ENCODE measurements at regions not wholly inside any gene's neighbourhood (a gene's known extent, or its start where the extent isn't known, plus 50 kb on each side); places are given as distances from the start of the nearest gene placed in this dataset.

DNA sequence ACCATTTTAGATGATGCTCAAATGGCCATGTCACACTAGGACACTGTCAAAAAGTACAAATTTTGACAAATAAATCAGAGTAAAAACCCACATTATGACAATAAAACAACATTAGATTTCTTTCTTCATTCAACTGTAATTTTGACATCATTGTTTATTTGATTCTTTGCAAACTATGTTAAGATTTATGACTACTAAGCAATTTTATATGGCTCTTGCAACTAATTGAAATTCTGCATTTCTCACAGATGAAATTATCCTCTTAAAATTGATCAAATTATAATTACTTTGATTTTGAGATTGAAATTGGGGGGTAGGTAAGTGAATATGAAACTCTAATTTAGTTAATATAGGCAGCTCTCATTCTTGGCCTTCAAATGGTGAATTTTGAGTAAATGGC is 59.8 kb downstream of the ATOH1 start:
- no peak for ATAC-seq
- TF ChIP-seq TSHZ2 (CRISPR knock-in tag; IDR thresholded peaks at IDR 0.05) (no peak), ZNF565 (CRISPR knock-in tag; conservative IDR thresholded peaks at IDR 0.05; ENCODE audit: low read depth) (no peak), OSR1 (CRISPR knock-in tag; IDR thresholded peaks at IDR 0.05) (no peak), PPARA (CRISPR knock-in tag; IDR thresholded peaks at IDR 0.05; ENCODE audit: borderline replicate concordance) (no peak)

- TF ChIP-seq ZNF8 (CRISPR knock-in tag; IDR thresholded peaks at IDR 0.05) (no peak), ISL1 (CRISPR knock-in tag; IDR thresholded peaks at IDR 0.05) (no peak), BACH2 (CRISPR knock-in tag; IDR thresholded peaks at IDR 0.05; ENCODE audit: borderline replicate concordance) (no peak), RARB (CRISPR knock-in tag; IDR thresholded peaks at IDR 0.05) (no peak), CSRNP3 (CRISPR knock-in tag; IDR thresholded peaks at IDR 0.05) (no peak)
- ATAC-seq: no peak
Observed at GRCh38 chr4:93888768-93889167, 60.2 kb downstream of the ATOH1 start.

DNA sequence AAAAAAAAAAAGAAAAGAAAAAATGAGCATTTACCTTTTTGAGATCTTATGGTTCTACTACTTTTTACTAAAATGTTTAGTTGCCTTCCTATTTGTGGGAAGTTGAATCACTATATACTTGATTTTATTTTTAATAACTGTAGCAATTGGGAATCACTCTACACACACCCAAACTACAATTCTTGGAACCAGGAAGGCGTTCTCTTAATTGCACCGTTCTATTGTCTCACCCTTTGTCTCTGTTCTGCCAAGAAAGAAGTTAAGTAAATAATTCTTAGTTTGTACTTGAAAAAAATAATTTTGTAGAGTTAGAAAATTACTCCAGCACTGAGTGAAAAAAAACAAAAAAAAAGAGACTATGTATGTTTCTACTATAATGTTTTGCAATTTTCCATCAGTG is 62.7 kb downstream of the ATOH1 start:
- ATAC-seq: no peak

DNA sequence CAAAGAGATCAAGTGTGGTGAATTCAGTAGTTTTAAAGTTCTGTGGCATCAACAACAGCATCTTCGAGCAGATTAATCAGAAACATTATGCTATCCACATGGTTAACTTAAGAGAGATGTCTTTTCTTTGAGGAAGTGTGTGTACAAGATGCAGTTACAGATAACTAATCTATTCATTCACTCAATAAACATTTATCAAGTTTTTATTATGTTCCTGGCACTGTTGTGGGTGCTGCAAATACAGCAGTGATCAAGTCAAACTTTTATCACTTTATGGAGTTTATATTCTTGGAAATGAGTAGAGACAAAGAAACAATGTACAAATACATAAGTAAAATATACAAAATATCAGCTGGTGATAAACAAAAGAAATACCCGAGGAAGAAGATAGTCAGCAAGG is 66.4 kb downstream of the ATOH1 start:
- no peak for ATAC-seq
- TF ChIP-seq ESRRG (CRISPR knock-in tag; IDR thresholded peaks at IDR 0.05): no peak
- no peak for TF ChIP-seq TSHZ2 (CRISPR knock-in tag; IDR thresholded peaks at IDR 0.05)
- TF ChIP-seq CSRNP3 (CRISPR knock-in tag; IDR thresholded peaks at IDR 0.05): no peak
- TF ChIP-seq BACH2 (CRISPR knock-in tag; IDR thresholded peaks at IDR 0.05; ENCODE audit: borderline replicate concordance): no peak
- TF ChIP-seq ZNF8 (CRISPR knock-in tag; IDR thresholded peaks at IDR 0.05): no peak
- no peak for TF ChIP-seq PPARA (CRISPR knock-in tag; IDR thresholded peaks at IDR 0.05; ENCODE audit: borderline replicate concordance)
- no peak for TF ChIP-seq RARB (CRISPR knock-in tag; IDR thresholded peaks at IDR 0.05)
- no peak for TF ChIP-seq GLIS3 (CRISPR knock-in tag; IDR thresholded peaks at IDR 0.05)
- no peak for TF ChIP-seq TCF4 (CRISPR knock-in tag; IDR thresholded peaks at IDR 0.05; ENCODE audit: borderline replicate concordance)
- TF ChIP-seq ZC3H10 (CRISPR knock-in tag; IDR thresholded peaks at IDR 0.05): no peak
- no peak for TF ChIP-seq CREB5 (CRISPR knock-in tag; IDR thresholded peaks at IDR 0.05; ENCODE audit: low read depth)
- TF ChIP-seq ISL1 (CRISPR knock-in tag; IDR thresholded peaks at IDR 0.05): no peak
- TF ChIP-seq ZFP30 (CRISPR knock-in tag; IDR thresholded peaks at IDR 0.05): no peak
- TF ChIP-seq ZNF70 (CRISPR knock-in tag; IDR thresholded peaks at IDR 0.05): no peak
- TF ChIP-seq ZNF565 (CRISPR knock-in tag; conservative IDR thresholded peaks at IDR 0.05; ENCODE audit: low read depth): no peak
- no peak for TF ChIP-seq CSDC2 (CRISPR knock-in tag; IDR thresholded peaks at IDR 0.05)
- no peak for TF ChIP-seq ARNTL (CRISPR knock-in tag; IDR thresholded peaks at IDR 0.05; ENCODE audit: borderline replicate concordance, low read depth)

More for the DNA sequence above, 62.7 kb downstream of the ATOH1 start:
- no peak for TF ChIP-seq RARB (CRISPR knock-in tag; IDR thresholded peaks at IDR 0.05)
